B cell (primary cell): ENCODE measurements at regions not wholly inside any gene's neighbourhood (a gene's known extent, or its start where the extent isn't known, plus 50 kb on each side); places are given as distances from the start of the nearest gene placed in this dataset.

Experiments used
- ATAC-seq: fragments of 200-7000 bp; cut with Tn5 transposase; one replicate; pipeline ENCODE4 v1.10.0; 2021; ENCODE audit warnings: low read depth, mild to moderate bottlenecking, moderate number of reproducible peaks, moderate library complexity
- CTCF ChIA-PET: fragments of 350-600 bp; sonication (Branson Sonifier 250); formaldehyde crosslinking; loops from one replicate; lab custom pipeline; 2021; ENCODE audit warnings: antibody characterized with exemption, inconsistent platforms; lab: Charles Lee
- POLR2A ChIA-PET: fragments of 350-600 bp; sonication (Branson Sonifier 250); formaldehyde crosslinking; loops from one replicate; lab custom pipeline; 2021; ENCODE audit warnings: antibody characterized with exemption; lab: Charles Lee
- DNase-seq: peaks from one replicate; pipeline ENCODE4 v3.0.0; 2013
- H2AFZ ChIP-seq: 2 replicates; pipeline ENCODE4 v1.6.1; 2012; ENCODE audit warnings: mild to moderate bottlenecking, low read depth, low read length; ENCODE audit not compliant: insufficient read depth, poor library complexity, severe bottlenecking
- H3K27ac ChIP-seq, 2 donors: 1 replicate in 1 of 2; 2 replicates in 1 of 2; pipeline ENCODE4 v1.5.1; 2012 to 2013; ENCODE audit warnings: low read length in 2 of 2, mild to moderate bottlenecking in 2 of 2, moderate library complexity in 1 of 2
- H3K27me3 ChIP-seq, 4 experiments: fragments of 200-600 bp in 1 of 4; sonication (generic) in 1 of 4; replicated peaks in 1 of 4; 1 replicate in 2 of 4; 2 replicates in 2 of 4; pipeline versions ENCODE4 v1.6.1 to v1.7.0; 2013 to 2016; ENCODE audit warnings: low read length in 3 of 4, mild to moderate bottlenecking in 2 of 4, mixed read lengths in 1 of 4, moderate library complexity in 1 of 4; ENCODE audit not compliant: insufficient read depth in 4 of 4, control insufficient read depth in 3 of 4; ENCODE audit errors: control extremely low read depth in 1 of 4
- H3K36me3 ChIP-seq, 2 experiments: replicated peaks in 1 of 2; 1 replicate in 1 of 2; 2 replicates in 1 of 2; pipeline versions ENCODE4 v1.6.1 to v1.7.1; 2013; ENCODE audit warnings: low read length in 1 of 2; ENCODE audit not compliant: insufficient read depth in 2 of 2, control insufficient read depth in 1 of 2; ENCODE audit errors: control extremely low read depth in 1 of 2, extremely low read depth in 1 of 2
- H3K4me1 ChIP-seq, 2 donors: fragments of 200-600 bp in 1 of 2; sonication (generic) in 1 of 2; 1 replicate in 1 of 2; 2 replicates in 1 of 2; pipeline versions ENCODE4 v1.5.1 to v1.6.1; 2013 to 2017; ENCODE audit warnings: low read length in 2 of 2; ENCODE audit not compliant: control insufficient read depth in 2 of 2, insufficient read depth in 2 of 2
- H3K4me2 ChIP-seq: replicated peaks from 2 replicates; pipeline ENCODE3; 2012; ENCODE audit warnings: mild to moderate bottlenecking, low read depth, low read length; ENCODE audit not compliant: poor library complexity, severe bottlenecking
- H3K4me3 ChIP-seq, 5 experiments: fragments of 200-600 bp in 1 of 5; sonication (generic) in 1 of 5; 1 replicate in 3 of 5; 2 replicates in 2 of 5; pipeline versions ENCODE4 v1.5.1 to v1.7.0; 2011 to 2016; ENCODE audit warnings: low read length in 4 of 5, mild to moderate bottlenecking in 4 of 5, low read depth in 2 of 5, control low read depth in 1 of 5, moderate library complexity in 1 of 5; ENCODE audit not compliant: insufficient read depth in 1 of 5; ENCODE audit errors: control extremely low read depth in 1 of 5, extremely low read depth in 1 of 5
- H3K79me2 ChIP-seq: fragments of 200-600 bp; sonication (generic); one replicate; pipeline ENCODE4 v1.6.0; 2016; ENCODE audit warnings: low read length; ENCODE audit not compliant: control insufficient read depth, insufficient read depth
- H3K9ac ChIP-seq: fragments of 200-600 bp; sonication (generic); 2 replicates; pipeline ENCODE4 v1.6.1; 2017; ENCODE audit warnings: mild to moderate bottlenecking, low read length, moderate library complexity
- H3K9me3 ChIP-seq, 3 donors: one replicate each; pipeline versions ENCODE4 v1.6.1 to v1.7.1; 2013; ENCODE audit warnings: low read length in 2 of 3; ENCODE audit not compliant: control insufficient read depth in 2 of 3, insufficient read depth in 1 of 3; ENCODE audit errors: control extremely low read depth in 1 of 3
- H4K20me1 ChIP-seq: 2 replicates; pipeline ENCODE4 v1.6.0; 2012; ENCODE audit warnings: mild to moderate bottlenecking, low read length; ENCODE audit not compliant: insufficient read depth, control insufficient read depth, poor library complexity, severe bottlenecking
- H3K27ac Mint-ChIP-seq: one replicate; pipeline ENCODE4 v1.8.0; 2021; ENCODE audit warnings: mixed read lengths
- H3K27me3 Mint-ChIP-seq: one replicate; pipeline ENCODE4 v1.8.0; 2021; ENCODE audit warnings: mixed read lengths
- H3K4me1 Mint-ChIP-seq: one replicate; pipeline ENCODE4 v1.8.0; 2021; ENCODE audit warnings: mixed read lengths
- H3K4me3 Mint-ChIP-seq: one replicate; pipeline ENCODE4 v1.8.0; 2021; ENCODE audit warnings: mixed read lengths
- H3K9me3 Mint-ChIP-seq: one replicate; pipeline ENCODE4 v1.8.0; 2022; ENCODE audit warnings: mixed read lengths; ENCODE audit not compliant: insufficient read depth
- EZH2 ChIP-seq: IDR thresholded peaks from 2 replicates; pipeline ENCODE4 v1.6.1; 2012; ENCODE audit warnings: borderline replicate concordance, low read depth, mild to moderate bottlenecking, moderate library complexity, low read length; ENCODE audit not compliant: insufficient read depth, poor library complexity, severe bottlenecking
- WGBS: methylation state at CpG from one replicate; pipeline ENCODE4 v1.1.5; 2013; ENCODE audit warnings: missing lambda C conversion rate; ENCODE audit not compliant: insufficient coverage; 5-methylcytosine and 5-hydroxymethylcytosine counted together
- intact Hi-C: fragments of 100-400 bp; cut with micrococcal nuclease; formaldehyde crosslinking; loops from one replicate; pipeline ENCODE4 v1.10.0; 2022
- TF ChIP-seq, protein P1 (sequence below): fragments of 200-600 bp; IDR thresholded peaks from one replicate; pipeline ENCODE4 v1.8.0; 2022; ENCODE audit warnings: antibody characterized with exemption, mild to moderate bottlenecking

DNA sequence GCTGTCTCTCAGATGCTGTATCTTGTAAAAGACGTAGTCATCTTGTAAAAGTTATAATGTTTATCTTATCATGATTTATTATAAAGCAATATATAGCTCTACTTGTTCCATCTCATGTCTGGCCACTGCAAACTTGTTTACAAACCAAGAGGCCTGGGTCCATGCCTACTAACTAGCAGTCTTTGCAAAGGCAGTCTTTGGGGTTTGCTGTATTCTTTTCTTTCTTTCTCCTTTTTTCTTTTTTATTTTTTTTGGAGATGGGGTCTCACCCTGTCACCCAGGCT is 272.6 kb downstream of the GATA3 start:
- Mint-ChIP-seq H3K4me1 (peaks cover 4% of the 10 kb centered on the region), H3K4me3 (no peak overlapping the region), H3K27ac (no peak overlapping the region), H3K27me3 (peaks cover 30% of the 10 kb centered on the region), H3K9me3 (no peaks in the 10 kb centered on the region)
- Histone ChIP-seq H3K36me3 (no peaks in the 10 kb centered on the region), H4K20me1 (no peaks in the 10 kb centered on the region), H2AFZ (no peak overlapping the region), H3K27me3 (peaks cover 0 to 14% (median 3%) of the 10 kb centered on the region in 4 experiments), H3K4me2 (no peak overlapping the region), H3K27ac (no peak overlapping the region), H3K4me1 (peaks cover 0 to 3% of the 10 kb centered on the region in 2 donors), H3K9ac (no peak overlapping the region), H3K79me2 (no peaks in the 10 kb centered on the region), H3K9me3 (peaks cover 0 to 7% (median 0%) of the 10 kb centered on the region in 3 donors), H3K4me3 (no peak overlapping the region)
- CTCF ChIA-PET = no interaction called here
- no CpG with 5 or more reads among the region's 1 CpG for WGBS
- TF ChIP-seq, protein P1, sequence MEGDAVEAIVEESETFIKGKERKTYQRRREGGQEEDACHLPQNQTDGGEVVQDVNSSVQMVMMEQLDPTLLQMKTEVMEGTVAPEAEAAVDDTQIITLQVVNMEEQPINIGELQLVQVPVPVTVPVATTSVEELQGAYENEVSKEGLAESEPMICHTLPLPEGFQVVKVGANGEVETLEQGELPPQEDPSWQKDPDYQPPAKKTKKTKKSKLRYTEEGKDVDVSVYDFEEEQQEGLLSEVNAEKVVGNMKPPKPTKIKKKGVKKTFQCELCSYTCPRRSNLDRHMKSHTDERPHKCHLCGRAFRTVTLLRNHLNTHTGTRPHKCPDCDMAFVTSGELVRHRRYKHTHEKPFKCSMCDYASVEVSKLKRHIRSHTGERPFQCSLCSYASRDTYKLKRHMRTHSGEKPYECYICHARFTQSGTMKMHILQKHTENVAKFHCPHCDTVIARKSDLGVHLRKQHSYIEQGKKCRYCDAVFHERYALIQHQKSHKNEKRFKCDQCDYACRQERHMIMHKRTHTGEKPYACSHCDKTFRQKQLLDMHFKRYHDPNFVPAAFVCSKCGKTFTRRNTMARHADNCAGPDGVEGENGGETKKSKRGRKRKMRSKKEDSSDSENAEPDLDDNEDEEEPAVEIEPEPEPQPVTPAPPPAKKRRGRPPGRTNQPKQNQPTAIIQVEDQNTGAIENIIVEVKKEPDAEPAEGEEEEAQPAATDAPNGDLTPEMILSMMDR = no peak
- no peak for TF ChIP-seq EZH2
- POLR2A ChIA-PET = no interaction called here
- intact Hi-C loops = no loop called here
- ATAC-seq = no peak
- no peak for DNase-seq

DNA sequence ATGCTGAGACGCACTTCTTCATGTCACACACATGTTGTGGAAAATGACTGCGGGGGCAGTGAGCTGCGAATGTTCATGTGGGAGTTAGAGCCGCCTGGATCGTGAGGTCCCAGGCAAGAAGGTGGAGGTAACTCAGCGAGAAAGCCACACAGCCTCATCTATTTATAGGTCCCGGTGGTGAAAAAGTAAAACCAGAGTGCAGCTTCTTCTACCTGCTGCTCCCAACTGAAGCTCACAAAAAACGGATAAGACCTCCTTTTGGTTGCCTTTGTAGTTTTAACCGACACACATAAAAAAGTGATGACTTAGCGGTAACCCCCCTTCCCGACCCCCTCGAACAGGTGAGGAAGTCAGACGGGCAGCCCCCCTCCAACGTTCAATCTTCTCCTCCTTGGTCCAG is 276.9 kb downstream of the GATA3 start:
- peaks cover 7 to 13% of the 10 kb centered on the region in 2 donors for H3K4me1 ChIP-seq
- Mint-ChIP-seq H3K4me1 (peaks cover 14% of the 10 kb centered on the region), H3K4me3 (no peak overlapping the region), H3K27me3 (peaks cover 44% of the 10 kb centered on the region), H3K27ac (no peak overlapping the region), H3K9me3 (no peaks in the 10 kb centered on the region)
- H2AFZ ChIP-seq = no peak overlapping the region
- H3K27me3 ChIP-seq = peaks cover 0 to 23% (median 3%) of the 10 kb centered on the region in 4 experiments
- ChIA-PET CTCF (no interaction called here), POLR2A (no interaction called here)
- DNase-seq (no peak), ATAC-seq (no peak)
- WGBS = 79% methylated on average over 9 of the region's 14 CpGs
- no peak overlapping the region for H3K27ac ChIP-seq
- H4K20me1 ChIP-seq = no peaks in the 10 kb centered on the region
- no peak overlapping the region for H3K4me2 ChIP-seq
- intact Hi-C loops = no loop called here
- TF ChIP-seq EZH2 = no peak
- TF ChIP-seq, protein P1 = no peak
- H3K9me3 ChIP-seq = peaks cover 0 to 7% (median 0%) of the 10 kb centered on the region in 3 donors
- no peak overlapping the region for H3K4me3 ChIP-seq
- no peaks in the 10 kb centered on the region for H3K36me3 ChIP-seq
- H3K9ac ChIP-seq = no peak overlapping the region
- H3K79me2 ChIP-seq = no peaks in the 10 kb centered on the region
